Stimulated activated CD8-positive, alpha-beta memory T cell treated with anti-CD3 and anti-CD28 coated beads, Interleukin-12 subunit alpha, Interleukin-12 subunit beta, amount 100 ng/mL, for 24 hours (primary cell): ENCODE measurements at regions not wholly inside any gene's neighbourhood (a gene's known extent, or its start where the extent isn't known, plus 50 kb on each side); places are given as distances from the start of the nearest gene placed in this dataset.
"Not testable (repeated sequence)": the region's sequence is repeated elsewhere in the genome, so short reads cannot be mapped to it uniquely, and the experiment has no call there.

ENCODE experiments used
- DNase-seq: peaks from one replicate; pipeline ENCODE4 v3.0.0-alpha.2; 2020; ENCODE audit errors: extremely low read depth

DNA sequence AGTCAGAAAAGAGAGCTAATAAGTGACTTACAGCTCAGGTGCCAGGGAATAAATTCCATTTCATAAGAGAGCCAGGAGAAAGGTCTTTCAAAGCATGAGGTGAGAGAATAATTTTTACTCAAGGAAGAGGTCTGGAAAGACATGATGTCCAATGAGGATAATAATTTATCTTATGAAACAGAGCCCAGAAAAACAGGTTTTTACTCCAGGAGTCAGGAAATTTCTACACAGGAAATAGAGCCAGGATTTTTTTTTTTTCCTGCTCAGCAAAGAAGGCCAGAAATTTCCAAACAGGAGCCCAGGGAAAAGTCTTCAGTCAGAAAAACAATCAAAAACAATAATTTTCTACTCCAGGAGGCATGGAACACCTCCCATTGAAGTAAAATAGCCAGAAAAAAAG lies 1185.7 kb upstream of the TSPY4 start:
- no peak for DNase-seq

- no peak for DNase-seq
Observed at GRCh38 chrY:8128578-8128977, 1208.7 kb upstream of the TSPY4 start.

- no peak for DNase-seq
Observed at GRCh38 chrY:8125907-8126571, 1211.2 kb upstream of the TSPY4 start.

- no peak for DNase-seq
Observed at GRCh38 chrY:8121825-8122224, 1210.3 kb upstream of the AMELY start.

DNA sequence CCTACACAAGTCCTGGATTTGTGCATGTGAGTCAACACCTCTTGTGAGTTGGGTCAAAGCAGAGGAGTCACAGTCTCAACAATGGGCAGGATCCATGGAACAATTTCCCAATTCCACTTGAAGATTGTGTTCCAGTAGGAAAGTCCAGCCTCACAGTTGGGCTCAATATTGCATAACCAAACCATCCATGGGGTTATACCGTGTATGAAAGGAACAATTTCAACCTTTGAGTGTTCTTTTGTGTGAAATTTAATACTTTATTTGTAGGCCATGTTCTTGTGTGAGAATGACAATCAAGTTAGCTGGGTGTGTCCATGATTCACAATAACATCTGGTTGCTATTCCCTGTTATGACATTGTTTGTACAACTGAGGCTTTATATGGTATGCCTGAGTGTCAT lies 1182.9 kb upstream of the AMELY start:
- DNase-seq: no peak

- DNase-seq: no peak
Observed at GRCh38 chrY:8092926-8093325, 1181.4 kb upstream of the AMELY start.

DNA sequence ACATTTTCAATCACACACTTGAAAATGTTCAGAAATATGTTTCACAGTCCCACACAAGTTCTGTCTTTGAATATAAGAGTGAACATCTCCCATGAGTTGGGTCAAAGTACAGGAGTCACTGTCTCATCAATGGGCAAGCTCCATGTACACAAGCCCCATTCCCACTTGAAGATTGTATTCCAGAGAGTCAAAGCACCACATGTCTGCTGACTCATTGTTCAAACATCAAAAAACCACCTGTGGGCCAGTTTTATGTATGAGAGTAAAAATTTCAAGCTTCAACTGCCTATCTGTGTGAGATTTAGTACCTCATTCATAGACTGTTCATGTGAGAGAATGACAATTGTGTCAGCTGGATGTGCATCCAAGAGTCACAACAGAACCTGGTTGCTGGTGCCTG lies 1174.4 kb upstream of the AMELY start:
- no peak for DNase-seq

DNA sequence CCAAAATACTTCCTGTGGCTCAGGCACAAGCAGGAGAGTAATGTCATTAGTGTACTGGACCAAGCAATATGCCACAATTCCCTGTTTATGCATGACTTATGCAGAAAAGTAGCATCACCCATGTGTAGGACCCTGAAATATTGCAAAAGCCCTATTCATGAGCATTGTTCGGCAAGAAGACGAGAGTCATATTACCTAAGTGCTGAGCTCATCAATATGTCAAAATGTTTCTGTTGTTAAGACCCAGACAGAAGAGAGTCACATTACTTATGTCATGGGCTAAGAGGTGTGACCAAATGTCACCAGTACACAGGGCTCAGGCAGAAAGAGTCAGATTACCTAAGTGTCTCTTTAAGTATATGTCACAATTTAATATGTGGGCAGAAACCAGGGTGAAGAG lies 1172.6 kb upstream of the AMELY start:
- no peak for DNase-seq

GRCh38 chrY:8081151-8081550 lies 1169.6 kb upstream of the AMELY start:
- no peak for DNase-seq

DNA sequence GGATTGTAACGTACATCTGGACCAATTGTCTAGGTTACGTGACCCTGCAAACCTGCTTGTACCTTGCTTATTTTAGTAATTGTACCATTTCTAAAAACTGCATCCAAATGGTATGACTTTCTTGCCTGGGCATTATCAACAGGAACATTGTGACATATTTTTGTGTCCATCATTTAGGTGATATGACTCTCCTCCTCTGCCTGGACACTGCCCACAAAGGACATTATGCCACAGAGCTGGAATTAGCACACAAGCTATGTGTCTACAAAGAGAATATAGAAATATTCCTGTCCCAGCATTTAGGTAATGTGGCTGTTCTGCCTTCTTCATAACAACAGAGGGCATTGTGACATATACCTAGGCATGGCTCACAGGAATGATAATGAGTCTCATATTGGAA lies 1153.7 kb upstream of the AMELY start:
- DNase-seq: no peak

- DNase-seq: no peak
Observed at GRCh38 chrY:8064500-8064899, 1152.9 kb upstream of the AMELY start.

DNA sequence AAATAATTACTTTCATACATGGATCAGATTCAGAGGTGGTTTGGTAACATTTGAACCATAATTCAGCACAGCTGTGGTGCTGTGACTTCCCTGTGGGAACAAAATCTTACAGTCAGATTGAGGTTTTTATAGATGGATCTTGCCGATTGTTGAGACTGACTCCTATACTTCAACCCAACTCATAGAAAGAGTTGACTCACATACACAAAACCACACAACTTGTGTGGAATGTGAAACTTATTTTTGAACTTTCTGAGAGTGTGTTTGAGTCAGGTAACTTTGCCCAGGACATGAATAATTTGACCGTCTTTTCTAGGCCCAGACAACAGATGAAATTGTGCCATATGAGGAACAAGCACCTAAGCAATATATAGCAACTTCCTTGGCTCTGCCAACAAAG lies 1152.4 kb upstream of the AMELY start:
- DNase-seq: no peak

DNA sequence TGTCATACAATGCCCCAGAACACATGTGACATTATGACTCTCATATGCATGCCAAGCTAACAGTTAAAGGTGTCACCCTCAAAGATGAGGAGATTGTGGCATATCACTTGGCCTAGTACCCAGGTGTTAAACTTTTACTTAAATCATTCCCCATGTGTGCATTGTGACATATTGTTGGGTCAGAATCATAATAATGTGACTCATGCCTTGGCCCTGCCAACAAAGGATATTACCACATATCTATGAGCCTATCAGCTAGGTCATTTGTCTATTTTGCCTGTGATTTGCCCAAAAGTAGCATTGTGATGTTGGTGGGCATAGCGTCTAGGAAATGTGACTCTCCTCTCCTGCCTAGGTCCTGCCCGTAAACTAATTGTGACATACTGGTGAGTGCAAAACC lies 1147.1 kb upstream of the AMELY start:
- no peak for DNase-seq

DNA sequence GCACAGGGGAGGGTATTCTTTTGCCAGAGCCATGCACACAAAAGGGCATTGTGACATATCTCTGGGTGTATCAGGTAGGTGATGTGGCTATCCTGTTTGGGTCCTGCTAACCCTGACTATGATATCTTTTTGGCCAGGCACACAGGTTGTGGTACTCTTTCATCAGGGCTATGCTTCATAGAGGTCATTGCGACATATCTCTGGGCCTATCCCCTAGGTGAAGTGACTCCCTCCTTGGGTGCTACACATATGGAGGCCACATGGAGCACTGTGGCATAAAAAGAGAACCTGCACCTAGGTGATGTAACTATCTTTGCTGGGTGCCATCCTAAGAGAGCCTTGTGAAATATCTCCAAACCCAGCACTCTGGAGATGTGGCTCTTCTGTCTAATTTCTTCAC lies 1139.8 kb upstream of the AMELY start:
- DNase-seq: no peak

DNA sequence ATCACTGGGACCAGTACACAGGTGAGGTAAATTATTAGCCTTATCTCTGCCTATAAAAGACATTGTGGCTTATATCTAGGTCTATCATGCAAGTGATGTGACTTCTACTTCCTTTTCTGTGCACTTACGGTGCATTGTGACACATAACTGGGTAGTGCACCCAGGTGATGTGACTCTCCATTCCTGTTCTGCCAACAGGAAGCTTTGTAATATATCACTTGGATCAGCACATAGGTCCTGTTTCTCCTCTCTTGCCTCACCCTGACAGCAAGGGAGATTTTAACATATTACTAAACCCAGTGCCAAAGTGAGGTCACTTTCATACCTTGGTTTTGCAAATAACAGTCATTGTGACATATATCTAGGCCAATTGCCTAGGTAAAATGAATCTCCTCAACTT lies 1129.7 kb upstream of the AMELY start:
- no peak for DNase-seq

DNA sequence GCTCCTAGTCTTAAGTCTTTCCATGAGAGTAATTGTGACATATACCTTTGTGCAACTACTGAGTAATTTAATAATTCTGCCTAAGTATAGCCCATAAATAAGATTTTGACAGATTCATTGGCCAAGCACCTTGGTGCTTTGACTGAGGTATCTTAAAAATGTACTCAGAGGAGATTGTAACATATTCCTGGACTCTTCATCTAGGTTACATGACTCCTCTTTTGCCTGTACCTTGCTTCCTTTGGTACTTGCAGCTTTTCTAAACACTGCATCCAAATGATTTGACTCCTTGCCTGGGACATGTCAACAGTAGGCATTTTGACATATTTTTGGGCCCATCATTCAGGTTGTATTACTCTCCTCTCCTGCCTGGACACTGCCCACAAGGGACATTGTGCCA lies 1125.0 kb upstream of the AMELY start:
- DNase-seq: no peak

- no peak for DNase-seq
Observed at GRCh38 chrY:8035653-8036052, 1124.1 kb upstream of the AMELY start.

- DNase-seq: no peak
Observed at GRCh38 chrY:8034673-8035072, 1123.1 kb upstream of the AMELY start.

DNA sequence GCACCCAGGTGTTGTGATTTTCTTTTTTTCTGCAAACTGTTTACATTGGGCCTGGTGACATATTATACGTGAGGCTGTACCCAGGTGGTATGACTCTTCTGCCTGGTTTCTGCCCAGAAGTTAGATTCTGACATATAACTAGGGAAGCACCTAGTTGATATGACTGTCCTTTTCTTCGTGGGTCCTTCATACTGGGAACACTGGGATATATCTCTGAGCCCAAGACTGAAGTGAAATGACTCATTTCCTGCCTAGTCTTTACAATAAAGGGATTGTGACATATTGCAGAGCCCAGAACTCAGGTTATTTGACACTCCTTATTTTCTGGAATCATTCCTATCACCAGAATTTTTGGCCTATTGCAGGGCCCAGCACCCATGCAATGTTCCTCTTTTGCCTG lies 1121.6 kb upstream of the AMELY start:
- no peak for DNase-seq

DNA sequence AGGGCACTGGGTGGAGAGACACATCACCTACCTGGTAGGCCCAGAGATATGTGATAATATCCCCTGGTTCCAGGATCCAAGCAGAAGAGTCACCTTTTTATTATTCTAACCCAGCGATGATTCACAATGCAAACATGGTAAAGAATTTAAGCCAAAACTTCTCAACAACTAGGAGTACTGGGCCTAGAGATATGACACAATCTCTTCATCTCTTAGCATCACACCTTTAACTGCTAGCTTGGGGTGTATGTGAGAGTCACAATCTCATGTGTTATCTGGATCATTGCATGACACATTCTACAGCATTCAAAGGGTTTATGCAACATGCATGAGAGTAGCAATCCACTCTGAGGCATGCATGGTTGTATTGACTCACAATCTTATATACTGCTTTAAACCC lies 1109.0 kb upstream of the AMELY start:
- no peak for DNase-seq

- DNase-seq: no peak
Observed at GRCh38 chrY:8011515-8011914, 1100.0 kb upstream of the AMELY start.

- peak; percentile 1 for DNase-seq
Observed at GRCh38 chrY:8004196-8004595, 1092.6 kb upstream of the AMELY start.

GRCh38 chrY:7996726-7997125 lies 1085.2 kb upstream of the AMELY start:
- no peak for DNase-seq

DNA sequence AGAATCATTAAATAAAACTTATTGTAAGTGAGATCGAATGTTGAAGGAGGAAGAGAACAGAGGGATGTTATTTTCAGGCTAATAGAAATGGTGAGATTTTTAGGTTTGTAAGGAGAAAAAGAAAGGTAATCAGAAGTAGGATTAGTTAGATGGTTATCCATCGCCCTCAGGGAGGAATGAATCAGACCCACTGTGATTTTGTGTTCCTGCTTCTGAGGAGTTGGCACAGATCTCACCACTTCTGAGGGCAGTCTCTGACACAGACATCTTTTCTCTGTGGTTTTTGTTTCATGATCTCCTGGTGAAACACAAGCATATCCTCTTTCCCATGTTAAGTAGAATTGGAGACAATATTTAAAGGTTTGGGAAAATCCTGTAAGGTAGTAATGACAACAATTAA lies 1083.2 kb upstream of the AMELY start:
- DNase-seq: not testable (repeated sequence)

GRCh38 chrY:7979770-7980169 lies 1068.2 kb upstream of the AMELY start:
- no peak for DNase-seq
